A549 (cell line): ENCODE measurements at regions not wholly inside any gene's neighbourhood (a gene's known extent, or its start where the extent isn't known, plus 50 kb on each side); places are given as distances from the start of the nearest gene placed in this dataset.
A peak's percentile ranks its signal among the peaks of the same experiment; 100 is the strongest.

Experiments
- ATAC-seq, 2 experiments: fragments of 200-7000 bp in 1 of 2; fragments of >200 bp in 1 of 2; cut with Nextera tagmentation in 1 of 2; cut with Tn5 transposase in 1 of 2; 3 replicates each; pipeline versions ENCODE4 v1.8.0 to v1.9.1; 2018 to 2020; ENCODE audit warnings: mild to moderate bottlenecking in 1 of 2, moderate library complexity in 1 of 2
- CTCF ChIA-PET: fragments of 300-600 bp; sonication (Branson Sonifier 250); formaldehyde crosslinking; extraction: SDS; loops from one replicate; lab custom pipeline; 2021; ENCODE audit warnings: antibody characterized with exemption, inconsistent platforms; lab: Yijun Ruan, JAX
- POLR2A ChIA-PET: fragments of 350-600 bp; formaldehyde crosslinking; extraction: SDS; loops from one replicate; lab custom pipeline; 2021; ENCODE audit warnings: antibody characterized with exemption, inconsistent platforms; lab: Yijun Ruan, JAX
- DNase-seq, 2 experiments: peaks; one replicate each; pipeline versions ENCODE4 v3.0.0 to v3.0.0-alpha.2; 2011 to 2016; ENCODE audit warnings: low read depth in 1 of 2, low spot score in 1 of 2
- FAIRE-seq: peaks from 2 replicates; lab custom pipeline; 2011; peaks lifted over from hg19 to GRCh38; lab: Jason Lieb, UNC
- H3K27ac ChIP-seq, 2 experiments: fragments of >200 bp; sonication (Bioruptor Twin); formaldehyde crosslinking; 3 replicates each; pipeline ENCODE4 v1.5.1; 2016 to 2017
- H3K4me1 ChIP-seq: fragments of >200 bp; sonication (Bioruptor Twin); formaldehyde crosslinking; 3 replicates; pipeline ENCODE4 v1.6.1; 2016
- H3K4me2 ChIP-seq: fragments of >200 bp; sonication (Bioruptor Twin); formaldehyde crosslinking; 3 replicates; pipeline ENCODE4 v1.6.1; 2016
- H3K4me3 ChIP-seq: fragments of >200 bp; sonication (Bioruptor Twin); formaldehyde crosslinking; 3 replicates; pipeline ENCODE4 v1.5.1; 2016
- H3K9me3 ChIP-seq: fragments of >200 bp; sonication (Bioruptor Twin); formaldehyde crosslinking; 3 replicates; pipeline ENCODE4 v1.6.1; 2016
- ATOH8 ChIP-seq: fragments of 250-450 bp; sonication (Bioruptor Pico); IDR thresholded peaks from 2 replicates; pipeline ENCODE4 v1.5.0; 2020; ENCODE audit warnings: low read depth, mild to moderate bottlenecking, moderate library complexity
- CBX2 ChIP-seq: fragments of 200-600 bp; sonication (generic); IDR thresholded peaks from 2 replicates; pipeline ENCODE4 v1.6.1; 2016; ENCODE audit warnings: low read depth, mild to moderate bottlenecking, borderline replicate concordance
- E2F6 ChIP-seq: IDR thresholded peaks from 2 replicates; pipeline ENCODE4 v1.6.1; 2012; ENCODE audit warnings: low read depth, borderline replicate concordance
- EHMT2 ChIP-seq: fragments of 200-600 bp; sonication (generic); IDR thresholded peaks from 2 replicates; pipeline ENCODE4 v1.6.1; 2016; ENCODE audit warnings: antibody characterized with exemption, low read depth, mild to moderate bottlenecking, moderate library complexity
- FOSL2 ChIP-seq, 2 experiments: fragments of 450-650 bp in 1 of 2; fragments of >200 bp in 1 of 2; sonication (Bioruptor Twin) in 1 of 2; formaldehyde crosslinking; IDR thresholded peaks; 2 replicates each; pipeline versions ENCODE4 v1.5.0 to v1.6.1; 2016 to 2020; ENCODE audit warnings: mild to moderate bottlenecking in 1 of 2, moderate library complexity in 1 of 2
- HES2 ChIP-seq: fragments of >200 bp; sonication (Bioruptor Twin); formaldehyde crosslinking; IDR thresholded peaks from 2 replicates; pipeline ENCODE4 v1.6.1; 2016
- HEYL ChIP-seq: fragments of 250-450 bp; sonication (Bioruptor Pico); IDR thresholded peaks from 2 replicates; pipeline ENCODE4 v1.8.0; 2021; ENCODE audit warnings: mild to moderate bottlenecking, moderate library complexity
- HOXB5 ChIP-seq: fragments of 250-450 bp; sonication (Bioruptor Pico); IDR thresholded peaks from 2 replicates; pipeline ENCODE4 v1.5.0; 2020; ENCODE audit warnings: mild to moderate bottlenecking, moderate library complexity
- JUNB ChIP-seq: fragments of >200 bp; sonication (Bioruptor Twin); formaldehyde crosslinking; IDR thresholded peaks from 2 replicates; pipeline ENCODE4 v1.6.1; 2016
- MAX ChIP-seq: IDR thresholded peaks from 2 replicates; pipeline ENCODE4 v1.6.1; 2012
- MAZ ChIP-seq: fragments of 150-350 bp; IDR thresholded peaks from 2 replicates; pipeline ENCODE4 v1.6.1; 2014; ENCODE audit warnings: antibody characterized with exemption, low read depth, low read length, borderline replicate concordance
- PBX3 ChIP-seq: IDR thresholded peaks from 2 replicates; pipeline ENCODE4 v1.6.1; 2012
- PHF8 ChIP-seq: fragments of 200-600 bp; sonication (generic); IDR thresholded peaks from 2 replicates; pipeline ENCODE4 v1.6.1; 2016; ENCODE audit warnings: low read depth, mild to moderate bottlenecking, antibody characterized with exemption, moderate library complexity, borderline replicate concordance
- RAD21 ChIP-seq, 2 experiments: fragments of >200 bp in 1 of 2; sonication (Bioruptor Twin) in 1 of 2; formaldehyde crosslinking in 1 of 2; IDR thresholded peaks in 1 of 2; conservative IDR thresholded peaks in 1 of 2; 2 replicates in 1 of 2; 3 replicates in 1 of 2; pipeline ENCODE4 v1.6.1; 2012 to 2018; ENCODE audit warnings: inconsistent platforms in 1 of 2
- RFX5 ChIP-seq: fragments of 450-650 bp; IDR thresholded peaks from 2 replicates; pipeline ENCODE4 v1.7.1; 2014; ENCODE audit warnings: antibody characterized with exemption, mild to moderate bottlenecking, moderate library complexity
- RNF2 ChIP-seq: fragments of 200-600 bp; sonication (generic); IDR thresholded peaks from 2 replicates; pipeline ENCODE4 v1.6.1; 2016; ENCODE audit warnings: low read depth, mild to moderate bottlenecking, antibody characterized with exemption, moderate library complexity, borderline replicate concordance
- SMC3 ChIP-seq: fragments of >200 bp; sonication (Bioruptor Twin); formaldehyde crosslinking; IDR thresholded peaks from 3 replicates; pipeline ENCODE4 v1.6.1; 2018; ENCODE audit warnings: inconsistent platforms
- SREBF2 ChIP-seq: fragments of 450-650 bp; IDR thresholded peaks from 2 replicates; pipeline ENCODE4 v1.6.1; 2014; ENCODE audit warnings: mild to moderate bottlenecking, moderate library complexity
- TFCP2L1 ChIP-seq: fragments of 250-450 bp; sonication (Bioruptor Pico); IDR thresholded peaks from 2 replicates; pipeline ENCODE4 v1.5.0; 2021; ENCODE audit warnings: mild to moderate bottlenecking
- USF2 ChIP-seq: fragments of 450-650 bp; IDR thresholded peaks from 2 replicates; pipeline ENCODE4 v1.6.1; 2014; ENCODE audit warnings: antibody characterized with exemption
- WGBS: methylation state at CpG from one replicate; pipeline ENCODE4 v1.1.6; 2017; ENCODE audit errors: missing lambda C conversion rate; 5-methylcytosine and 5-hydroxymethylcytosine counted together

- H3K4me1 ChIP-seq: peaks cover 49% of the 10 kb centered on the region
- no peak overlapping the region for H3K4me2 ChIP-seq
- FAIRE-seq: no peak
- H3K4me3 ChIP-seq: no peak overlapping the region
- DNase-seq: no peak
- no peak for ATAC-seq
- POLR2A ChIA-PET: no interaction called here
- H3K9me3 ChIP-seq: no peaks in the 10 kb centered on the region
- 65% methylated on average over 6 of the region's 6 CpGs for WGBS
- no peak overlapping the region for H3K27ac ChIP-seq
- TF ChIP-seq RFX5: no peak
- no peak for TF ChIP-seq EHMT2
- TF ChIP-seq CBX2: no peak
- no peak for TF ChIP-seq SREBF2
- TF ChIP-seq PBX3: no peak
- TF ChIP-seq ATOH8 (CRISPR knock-in tag): no peak
- no peak for TF ChIP-seq HOXB5 (CRISPR knock-in tag)
- no peak for TF ChIP-seq HES2
- TF ChIP-seq TFCP2L1: no peak
- CTCF ChIA-PET: interaction anchor here (0.7 to 5.6 kb wide), 4 partner anchors 19 to 143 kb away, joined by 3 to 26 read pairs (median 3); no protein-coding TSS in a partner anchor
Observed at GRCh38 chr3:159800434-159801155, 188.0 kb upstream of the IL12A start.

GRCh38 chr3:159802864-159803263 is 185.8 kb upstream of the IL12A start:
- TF ChIP-seq RNF2 (no peak), USF2 (0 out of 2 replicates have a peak, but pooled peaks have one; percentile 23)
- TF ChIP-seq, all 56 proteins: peak for 1
- peaks cover 29% of the 10 kb centered on the region for H3K4me1 ChIP-seq
- ATAC-seq: no peak
- no peak for FAIRE-seq
- ChIA-PET CTCF (interaction anchor here (0.9 to 5.0 kb wide), 9 partner anchors 8 to 959 kb away, joined by 3 to 56 read pairs (median 3); no protein-coding TSS in a partner anchor), POLR2A (no interaction called here)
- WGBS: 98% methylated on average over 2 of the region's 2 CpGs
- DNase-seq: no peak
- H3K4me2 ChIP-seq: no peak overlapping the region
- H3K9me3 ChIP-seq: no peaks in the 10 kb centered on the region
- H3K27ac ChIP-seq: no peak overlapping the region
- H3K4me3 ChIP-seq: no peak overlapping the region

GRCh38 chr3:159803459-159803858 is 185.2 kb upstream of the IL12A start:
- H3K27ac ChIP-seq: no peak overlapping the region
- H3K4me3 ChIP-seq: no peak overlapping the region
- no peak for FAIRE-seq
- H3K4me1 ChIP-seq: peaks cover 27% of the 10 kb centered on the region
- DNase-seq: no peak
- no peak for ATAC-seq
- TF ChIP-seq E2F6: no peak
- TF ChIP-seq FOSL2 (IDR thresholded peaks at IDR 0.05): no peak
- no peak for TF ChIP-seq FOSL2 (CRISPR knock-in tag; IDR thresholded peaks at IDR 0.05)
- no peak for TF ChIP-seq PHF8
- no peak for TF ChIP-seq MAZ
- no peak for TF ChIP-seq HEYL (CRISPR knock-in tag)
- no peak for TF ChIP-seq SMC3
- no peak for TF ChIP-seq EHMT2
- TF ChIP-seq JUNB: no peak
- no peak for TF ChIP-seq RNF2
- no peak for TF ChIP-seq MAX
- no peak for TF ChIP-seq RAD21 (conservative IDR thresholded peaks at IDR 0.05 in 1 of 2, IDR thresholded peaks at IDR 0.05 in 1 of 2)
- POLR2A ChIA-PET: no interaction called here
- CTCF ChIA-PET: interaction anchor here (0.9 to 7.0 kb wide), 18 partner anchors 8 to 960 kb away, joined by 3 to 95 read pairs (median 4); no protein-coding TSS in a partner anchor
- no peaks in the 10 kb centered on the region for H3K9me3 ChIP-seq
- H3K4me2 ChIP-seq: no peak overlapping the region
- WGBS: 84% methylated on average over 3 of the region's 3 CpGs
